RKO (cell line): ENCODE measurements at regions not wholly inside any gene's neighbourhood (a gene's known extent, or its start where the extent isn't known, plus 50 kb on each side); places are given as distances from the start of the nearest gene placed in this dataset.
A peak's percentile ranks its signal among the peaks of the same experiment; 100 is the strongest.
"Not testable (repeated sequence)": the region's sequence is repeated elsewhere in the genome, so short reads cannot be mapped to it uniquely, and the experiment has no call there.

Experiments
- DNase-seq: peaks from one replicate; pipeline ENCODE4 v3.0.0-alpha.2; 2016; ENCODE audit warnings: low spot score

DNA sequence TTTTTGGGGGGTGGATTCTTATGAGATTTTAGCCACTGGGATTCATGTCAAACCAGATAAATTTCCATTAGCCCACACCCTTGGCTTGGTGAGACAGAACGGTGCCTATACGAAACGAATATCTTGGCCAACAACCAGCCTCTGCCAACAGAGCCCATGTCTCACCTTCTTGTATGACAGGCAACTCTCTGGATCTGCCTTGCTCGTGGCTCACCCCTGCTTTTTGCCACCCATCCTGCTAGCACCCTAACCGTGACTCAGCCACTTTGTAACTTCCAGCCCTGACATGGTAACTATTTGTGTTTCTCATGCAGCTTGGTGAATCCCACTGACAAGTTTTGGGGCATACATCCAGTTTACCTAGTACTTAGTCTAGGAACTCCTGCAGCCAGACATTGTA, 457.0 kb downstream of the SPATA31D1 start:
- DNase-seq = no peak

DNA sequence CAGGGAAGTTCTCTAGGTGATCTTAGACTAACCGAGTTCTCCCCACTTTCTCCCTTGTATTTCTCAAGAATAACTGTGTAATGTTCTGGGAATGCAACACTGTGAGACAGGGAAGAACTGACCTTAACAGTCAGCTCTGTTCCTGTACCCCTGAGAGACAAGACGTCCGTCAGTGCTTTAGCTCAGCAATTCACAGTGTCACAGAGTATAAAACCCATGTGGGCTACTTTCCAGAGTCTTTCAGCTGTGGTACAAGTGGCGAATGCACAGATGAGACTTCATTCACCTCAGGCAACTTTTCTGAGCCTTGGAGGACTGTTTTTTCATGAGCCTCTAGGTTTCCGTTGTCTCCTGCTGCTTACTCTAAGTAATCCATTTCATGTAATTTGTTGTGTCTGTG, 458.8 kb downstream of the SPATA31D1 start:
- no peak for DNase-seq

DNA sequence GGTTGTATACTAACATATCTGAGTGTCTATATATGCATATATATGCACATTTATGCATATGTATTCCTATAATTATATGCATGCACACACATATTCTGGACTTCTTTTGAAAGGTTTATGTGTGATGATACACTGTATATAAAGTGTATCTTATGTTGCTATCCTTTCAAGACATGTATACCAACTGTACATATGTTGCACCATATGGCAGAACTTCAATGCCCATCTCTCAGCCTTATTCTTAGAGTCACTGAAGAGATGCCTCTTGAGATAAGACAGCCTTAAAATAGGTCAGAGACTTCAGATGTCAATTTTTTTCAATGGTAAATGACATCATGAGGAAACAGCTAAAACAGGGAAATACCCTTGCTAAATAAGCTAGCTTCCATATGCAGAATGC, 461.4 kb downstream of the SPATA31D1 start:
- DNase-seq = no peak

DNA sequence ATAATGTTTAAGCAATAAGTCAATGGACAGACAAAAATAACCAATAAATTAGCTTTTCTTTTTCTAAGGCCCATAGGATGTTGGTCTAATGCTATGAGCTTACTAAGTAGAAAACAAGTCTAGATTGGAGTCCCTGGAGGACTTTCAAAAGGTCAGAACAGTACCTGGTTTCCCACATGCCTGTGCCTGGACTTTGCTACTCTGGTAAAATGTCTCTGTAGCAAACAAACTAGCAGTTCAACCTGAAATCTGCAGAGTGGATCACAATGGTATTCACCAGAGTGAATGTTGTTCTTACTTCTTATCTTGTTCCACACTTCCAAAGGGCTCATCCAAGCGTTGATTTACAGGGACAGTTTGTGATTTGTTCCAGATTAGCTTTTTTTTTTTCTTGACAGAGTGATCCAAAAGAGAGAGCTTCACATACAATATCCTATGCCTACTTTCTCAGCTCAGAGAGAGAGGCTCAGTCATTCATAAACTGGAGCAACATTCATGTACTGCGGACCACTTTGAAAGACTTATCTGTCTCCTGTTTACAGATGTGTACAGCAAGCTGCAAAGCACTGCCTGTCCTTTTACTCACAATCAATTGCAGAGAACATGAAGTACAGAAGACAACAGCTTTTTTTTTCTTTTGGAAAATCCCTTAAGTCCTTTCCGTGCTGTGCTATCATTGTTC, 466.1 kb downstream of the SPATA31D1 start:
- DNase-seq = no peak

DNA sequence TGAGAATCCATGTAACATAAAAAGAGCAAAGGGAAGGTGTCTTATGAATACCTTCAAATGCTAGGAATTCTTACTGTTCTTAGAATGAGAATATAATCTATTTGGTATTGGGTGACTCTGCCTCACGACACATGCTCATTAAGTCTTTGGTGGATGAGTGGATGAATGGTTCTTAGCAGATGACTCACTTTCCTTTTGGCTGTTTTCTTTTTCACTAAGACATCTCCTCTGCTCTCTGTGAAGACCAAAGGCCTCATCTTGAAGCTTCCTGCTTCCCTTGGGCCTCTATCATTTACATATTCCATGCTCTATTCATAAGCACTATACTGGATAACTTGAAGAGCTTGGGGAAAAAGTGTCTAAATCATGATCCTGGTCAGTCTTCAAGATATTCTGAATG, 468.1 kb downstream of the SPATA31D1 start:
- DNase-seq = peak; percentile 1

DNA sequence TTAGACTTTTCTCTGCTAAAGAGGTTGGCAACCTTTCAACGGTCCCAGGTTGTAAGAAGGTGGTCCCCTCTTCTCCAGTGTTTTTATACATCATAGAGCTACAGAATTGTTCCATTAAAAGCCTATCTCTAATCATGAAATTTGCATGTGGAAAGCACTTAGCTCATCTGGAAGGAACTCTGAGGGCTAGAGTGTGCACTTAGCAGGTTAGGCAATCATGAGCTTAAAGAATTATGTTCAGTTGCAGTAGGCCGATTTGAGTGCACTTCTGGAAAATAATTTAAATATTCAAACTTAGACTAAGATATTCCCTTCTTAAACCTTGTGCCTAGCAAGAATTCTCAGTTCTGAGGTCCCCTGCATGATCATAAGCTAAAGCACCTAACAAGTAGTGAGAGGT, 468.7 kb downstream of the SPATA31D1 start:
- no peak for DNase-seq

DNA sequence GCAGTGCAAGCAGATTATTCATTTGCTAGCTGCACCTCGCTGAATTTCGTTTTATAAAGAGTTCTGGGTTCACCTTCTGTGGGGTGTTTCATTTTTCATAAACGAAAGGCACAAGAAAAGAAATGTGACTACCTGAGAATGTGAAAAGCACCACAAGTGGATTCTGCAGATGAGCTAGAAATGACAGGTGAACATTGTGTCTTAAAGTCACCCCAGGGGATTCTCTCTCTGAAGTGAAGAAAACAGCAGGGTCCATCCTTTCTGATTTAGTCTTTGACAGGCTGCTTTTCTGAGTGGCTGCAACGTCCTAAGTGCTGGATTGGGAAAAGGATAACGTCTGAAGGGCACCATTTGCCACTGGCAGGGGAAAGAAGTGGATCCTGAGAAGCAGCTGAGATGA, 469.3 kb downstream of the SPATA31D1 start:
- DNase-seq = no peak

DNA sequence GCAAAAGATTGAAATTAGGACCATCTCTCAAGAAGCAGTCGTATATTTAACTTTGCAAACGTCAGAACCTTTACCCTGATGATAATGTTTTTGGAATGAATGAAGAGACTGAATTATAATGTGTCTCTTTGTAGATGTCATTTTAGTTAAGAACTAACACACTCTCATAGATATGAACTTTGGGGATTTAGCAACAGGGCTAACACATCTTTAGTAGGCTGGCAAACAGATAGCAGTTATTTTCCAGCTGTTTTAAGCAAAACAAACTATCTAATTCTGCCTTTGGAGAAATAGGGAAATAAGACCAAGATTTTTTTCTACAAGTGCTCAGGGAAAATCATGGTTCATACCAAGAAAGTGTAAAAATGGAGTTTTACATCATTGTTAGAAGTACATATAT, 469.7 kb downstream of the SPATA31D1 start:
- no peak for DNase-seq

DNA sequence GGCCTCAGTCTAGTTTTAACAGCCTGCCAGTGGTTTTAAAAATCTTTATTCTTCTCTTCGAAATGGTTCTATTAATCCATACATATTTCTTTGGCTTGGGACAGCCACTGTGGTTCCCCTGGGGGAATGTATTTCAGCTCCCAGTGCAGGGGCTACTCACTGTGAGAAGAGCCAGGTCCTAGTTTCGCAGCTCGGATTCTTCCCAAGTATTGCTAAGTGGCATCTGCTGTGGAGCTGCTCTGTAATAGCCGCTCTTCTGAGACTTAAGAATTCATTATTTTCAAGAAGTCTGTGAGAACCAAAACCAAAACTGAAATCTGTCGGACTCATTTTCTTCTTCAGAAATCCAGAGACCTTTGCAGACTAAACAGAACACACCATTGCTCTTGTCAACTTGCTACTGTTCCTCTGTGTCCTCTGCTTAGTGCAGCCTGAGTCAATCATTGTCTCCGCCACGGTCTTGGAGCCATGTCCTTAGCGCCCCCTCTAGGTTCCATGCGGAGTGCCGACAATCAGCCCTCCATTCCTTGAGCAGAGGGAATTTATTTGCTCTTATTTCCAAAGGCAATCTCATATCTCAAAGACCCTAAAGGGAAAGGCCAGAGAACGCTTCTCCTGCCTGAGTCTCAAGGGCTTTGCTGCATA, 478.2 kb downstream of the SPATA31D1 start:
- DNase-seq = no peak

DNA sequence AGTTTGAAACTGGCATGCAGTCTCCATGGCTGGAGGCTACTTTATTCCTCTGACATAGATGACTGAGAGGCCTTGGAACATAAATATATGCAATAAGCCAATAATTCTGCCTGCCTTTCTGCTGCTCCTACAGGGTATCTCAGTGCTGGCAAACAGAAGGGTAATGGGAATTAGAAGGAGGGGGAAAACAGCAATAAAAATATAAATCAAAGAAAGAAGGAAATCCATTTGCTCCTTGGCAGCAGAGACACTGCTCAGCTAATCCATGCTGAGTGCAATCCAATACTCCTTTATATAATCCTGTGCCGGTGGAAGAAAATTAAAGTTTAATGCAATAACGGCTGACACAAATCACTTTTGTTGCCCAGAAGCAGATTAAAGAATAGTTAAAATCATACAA, 478.9 kb downstream of the SPATA31D1 start:
- no peak for DNase-seq

DNA sequence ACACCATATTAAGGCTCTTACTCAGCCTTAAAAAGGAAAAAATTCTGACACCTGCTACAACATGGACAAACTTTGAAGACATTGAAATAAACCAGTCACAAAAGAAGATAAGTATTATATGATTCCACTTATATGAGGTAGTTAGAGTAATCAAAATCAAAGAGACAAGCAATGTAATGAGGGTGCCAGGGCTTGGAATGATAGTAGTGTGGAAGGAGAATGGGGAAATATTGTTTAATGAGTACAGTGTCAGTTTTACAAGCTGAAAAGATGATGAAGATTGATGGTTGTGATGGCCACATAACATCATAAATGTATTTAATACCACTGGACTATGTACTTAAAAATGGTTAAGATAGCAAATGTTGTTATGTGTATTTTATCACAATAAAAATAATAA, 485.7 kb downstream of the SPATA31D1 start:
- no peak for DNase-seq

DNA sequence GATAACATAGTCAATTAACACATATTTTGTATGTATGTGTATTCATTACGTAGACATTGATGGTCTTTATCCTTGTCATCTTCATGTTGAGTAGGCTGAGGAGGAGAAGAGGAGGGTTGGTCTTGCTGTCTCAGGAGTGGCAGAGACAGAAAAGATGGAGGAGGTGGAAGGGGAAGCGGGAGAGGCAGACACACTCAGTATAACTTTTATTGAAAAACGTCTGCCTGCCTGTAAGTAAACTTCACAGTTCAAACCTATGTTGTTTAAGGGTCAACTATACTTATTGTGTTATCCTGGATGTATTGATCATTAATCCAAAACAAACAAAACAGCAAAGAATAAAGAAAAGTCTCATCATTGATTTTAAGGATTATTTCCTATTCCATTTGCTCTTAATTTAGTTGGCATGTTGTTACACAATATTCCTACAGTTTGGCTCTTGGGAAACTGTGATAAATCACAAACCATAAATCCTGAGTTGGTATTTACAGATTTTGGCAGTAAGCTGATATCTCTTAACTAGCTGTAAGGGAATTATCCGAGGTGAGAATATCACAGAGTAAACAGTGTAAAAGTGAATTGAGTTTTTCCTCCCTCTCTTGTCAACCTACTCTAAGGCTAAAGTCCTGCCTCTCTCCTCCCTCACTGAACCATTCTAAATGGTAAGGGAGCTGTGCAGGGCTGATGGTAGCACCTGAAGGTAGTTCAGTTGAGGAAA, 487.2 kb downstream of the SPATA31D1 start:
- no peak for DNase-seq

DNA sequence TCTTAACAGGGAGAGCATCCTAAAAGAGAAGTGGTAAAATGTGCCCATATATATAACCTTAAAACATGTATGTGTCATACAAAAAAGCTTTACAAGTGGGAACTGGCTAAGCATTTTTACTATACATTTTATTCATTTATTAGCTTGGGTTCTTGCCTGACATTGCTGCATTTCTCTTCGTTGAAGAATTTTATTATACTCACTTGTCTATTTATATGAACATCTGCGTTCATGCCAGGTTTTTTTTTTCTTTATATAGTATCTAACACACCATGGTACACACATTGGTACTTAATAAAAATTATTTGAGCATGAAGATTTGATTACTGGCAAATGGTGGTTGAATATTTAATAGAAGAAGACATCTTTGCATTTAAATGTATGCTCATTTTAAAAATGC, 492.3 kb downstream of the SPATA31D1 start:
- DNase-seq = no peak

DNA sequence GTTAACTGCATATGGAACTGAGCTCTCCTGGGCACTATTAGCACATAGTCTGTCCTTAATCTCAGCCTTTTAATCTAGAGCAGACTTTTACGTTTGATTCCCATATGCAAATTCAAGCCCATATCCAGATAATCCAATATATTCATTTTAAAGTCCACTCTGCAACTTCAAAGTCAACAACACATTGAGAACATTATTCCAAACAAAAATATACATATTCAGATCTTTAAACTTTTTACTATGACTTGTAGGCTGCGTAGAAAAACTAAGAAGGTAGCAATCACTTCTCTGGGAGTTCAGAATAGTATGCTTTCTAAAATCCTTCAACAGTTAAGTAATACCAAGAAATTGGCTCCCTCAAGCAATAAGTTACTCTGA, 499.4 kb downstream of the SPATA31D1 start:
- no peak for DNase-seq

DNA sequence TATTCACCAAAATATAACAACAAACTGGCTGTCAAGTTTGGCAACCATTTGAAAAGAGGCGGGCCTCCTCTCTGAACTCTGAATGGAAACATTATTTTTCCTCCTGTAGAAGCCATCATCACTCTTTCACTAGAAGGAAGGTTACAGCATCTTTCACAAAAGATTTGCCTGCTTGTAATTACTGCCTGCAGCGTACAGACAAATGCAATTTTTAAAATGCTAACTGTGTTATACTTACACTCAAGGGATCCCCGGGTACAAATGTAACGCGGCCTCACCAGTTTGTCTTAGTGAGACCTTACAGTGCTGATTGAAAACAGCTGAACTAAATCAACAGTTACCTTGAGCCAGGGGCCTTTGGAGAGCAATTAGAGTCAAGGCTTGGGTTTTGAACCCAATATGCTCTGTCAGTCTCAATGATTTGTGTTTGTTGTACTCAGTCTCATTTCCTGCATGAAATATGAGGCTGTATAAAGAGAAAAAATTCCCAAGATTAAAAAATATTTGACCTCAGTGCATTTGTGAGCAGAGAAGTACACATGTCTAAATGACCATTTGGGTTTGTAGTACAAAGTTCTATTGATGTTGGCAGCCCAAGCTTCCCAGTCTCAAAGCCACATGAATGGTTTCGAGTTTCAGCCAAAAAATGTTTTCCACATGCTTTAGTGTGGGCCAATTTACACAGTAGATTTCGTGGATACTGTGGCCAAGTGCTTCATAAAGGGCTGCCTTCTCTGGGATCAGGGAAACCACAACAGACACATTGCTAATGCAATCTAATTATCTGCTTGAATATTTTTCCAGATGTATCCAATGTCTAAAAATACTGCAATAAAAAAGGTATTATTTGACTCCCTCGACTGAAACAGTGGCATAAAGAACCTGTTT, 500.0 kb downstream of the SPATA31D1 start:
- no peak for DNase-seq

DNA sequence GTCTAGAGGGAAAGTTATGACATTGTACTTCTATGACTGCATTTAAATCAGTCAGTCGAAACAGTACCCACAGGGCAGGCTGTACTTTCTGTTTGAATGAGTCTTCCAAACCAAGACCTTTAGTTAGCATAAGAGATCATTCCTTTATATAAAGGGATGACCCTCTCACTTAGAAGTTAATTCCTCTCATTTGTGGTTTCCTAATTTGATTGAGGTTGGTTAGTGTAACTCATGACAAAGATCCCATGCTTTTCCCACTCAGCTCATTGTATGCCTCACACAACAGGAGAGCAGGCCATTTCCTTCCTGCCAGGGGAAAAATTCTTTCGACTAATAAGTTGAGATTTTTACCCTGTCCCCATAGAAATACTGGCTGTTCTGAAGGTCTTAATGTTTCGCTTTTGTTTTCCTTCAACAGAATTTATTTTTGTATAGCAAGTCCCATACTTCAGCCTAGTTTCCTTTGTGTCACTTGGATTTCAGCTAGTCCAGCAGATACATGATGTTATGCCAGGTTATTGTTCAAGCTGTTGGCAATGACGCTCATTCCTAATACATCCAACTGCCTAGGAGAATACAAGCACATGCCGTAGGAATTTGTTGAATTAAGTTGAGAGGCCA, 500.7 kb downstream of the SPATA31D1 start:
- no peak for DNase-seq

DNA sequence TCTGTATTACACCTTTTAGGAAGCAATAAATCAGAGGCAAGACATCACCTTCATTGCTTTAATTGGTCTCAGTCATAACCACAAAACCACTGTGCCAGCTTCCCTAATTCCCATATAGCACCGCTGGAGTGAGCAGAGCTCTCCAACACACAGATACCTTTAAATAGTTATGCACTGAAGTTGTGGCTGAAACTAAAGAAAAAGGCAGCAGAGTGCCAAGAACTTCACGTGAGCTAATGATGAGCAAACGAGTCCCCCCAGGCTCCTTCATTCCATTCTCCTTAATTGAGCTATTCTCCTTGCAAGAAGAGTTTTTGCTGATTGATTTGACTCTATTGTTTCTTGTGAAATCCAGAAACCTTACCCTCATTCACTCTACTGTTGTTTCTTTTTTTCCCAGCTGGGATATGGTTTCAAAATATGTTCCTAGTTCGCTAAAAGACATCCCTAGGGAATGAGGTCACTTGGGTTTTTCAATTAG, 501.5 kb downstream of the SPATA31D1 start:
- DNase-seq = peak; percentile 2

DNA sequence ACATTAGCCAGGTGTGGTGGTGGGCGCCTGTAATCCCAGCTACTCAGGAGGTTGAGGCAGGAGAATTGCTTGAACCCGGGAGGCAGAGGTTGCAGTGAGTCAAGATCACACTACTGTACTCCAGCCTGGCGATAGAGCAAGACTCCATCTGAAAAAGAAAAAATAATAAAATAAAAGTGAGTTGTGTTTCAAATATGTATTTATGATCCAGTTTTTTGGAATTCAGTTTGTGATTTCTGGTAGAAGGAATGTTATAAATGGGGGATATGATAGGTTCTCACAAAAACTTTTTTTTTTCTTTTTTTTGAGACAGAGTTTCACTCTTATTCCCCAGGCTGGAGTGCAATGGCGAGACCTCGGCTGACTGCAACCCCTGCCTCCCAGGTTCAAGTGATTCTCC, 502.2 kb downstream of the SPATA31D1 start:
- DNase-seq = not testable (repeated sequence)

DNA sequence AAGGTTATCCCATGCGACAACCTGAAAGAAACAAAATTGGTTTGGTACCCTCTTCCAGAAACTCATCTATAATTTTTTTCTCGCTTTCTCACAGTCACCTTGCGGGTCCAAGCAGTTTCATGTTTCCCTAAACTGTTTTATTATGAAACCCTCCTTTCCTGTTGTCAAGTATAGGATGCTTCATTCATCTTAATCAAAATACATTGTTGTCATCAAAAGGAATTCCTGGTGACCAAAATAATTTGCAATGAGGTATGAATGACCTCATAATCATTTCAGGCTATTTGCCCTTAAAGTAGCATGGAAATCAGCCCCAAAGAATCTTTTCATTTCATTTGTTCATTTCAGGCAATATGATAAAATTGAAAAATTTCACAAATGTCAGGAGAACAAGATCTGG, 503.0 kb downstream of the SPATA31D1 start:
- DNase-seq = no peak

DNA sequence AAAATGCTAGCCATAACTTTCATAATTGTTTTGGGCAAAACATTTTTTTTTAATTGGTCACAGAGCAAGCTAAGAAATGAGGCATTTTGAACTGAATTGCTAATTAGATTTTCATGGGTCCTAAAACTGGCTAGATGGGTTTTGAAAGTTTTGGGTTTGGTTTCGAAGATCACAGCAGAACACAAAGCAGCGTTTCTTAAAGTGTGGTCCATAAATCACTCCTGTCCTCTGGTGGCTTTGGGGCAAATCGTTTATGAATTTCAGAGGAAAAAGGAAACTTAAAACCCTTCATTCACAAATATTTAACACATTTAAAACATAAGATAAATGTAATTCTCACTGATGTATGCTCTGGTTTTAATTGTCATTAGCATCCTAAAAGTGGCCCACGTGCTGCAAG, 503.7 kb downstream of the SPATA31D1 start:
- DNase-seq = no peak

DNA sequence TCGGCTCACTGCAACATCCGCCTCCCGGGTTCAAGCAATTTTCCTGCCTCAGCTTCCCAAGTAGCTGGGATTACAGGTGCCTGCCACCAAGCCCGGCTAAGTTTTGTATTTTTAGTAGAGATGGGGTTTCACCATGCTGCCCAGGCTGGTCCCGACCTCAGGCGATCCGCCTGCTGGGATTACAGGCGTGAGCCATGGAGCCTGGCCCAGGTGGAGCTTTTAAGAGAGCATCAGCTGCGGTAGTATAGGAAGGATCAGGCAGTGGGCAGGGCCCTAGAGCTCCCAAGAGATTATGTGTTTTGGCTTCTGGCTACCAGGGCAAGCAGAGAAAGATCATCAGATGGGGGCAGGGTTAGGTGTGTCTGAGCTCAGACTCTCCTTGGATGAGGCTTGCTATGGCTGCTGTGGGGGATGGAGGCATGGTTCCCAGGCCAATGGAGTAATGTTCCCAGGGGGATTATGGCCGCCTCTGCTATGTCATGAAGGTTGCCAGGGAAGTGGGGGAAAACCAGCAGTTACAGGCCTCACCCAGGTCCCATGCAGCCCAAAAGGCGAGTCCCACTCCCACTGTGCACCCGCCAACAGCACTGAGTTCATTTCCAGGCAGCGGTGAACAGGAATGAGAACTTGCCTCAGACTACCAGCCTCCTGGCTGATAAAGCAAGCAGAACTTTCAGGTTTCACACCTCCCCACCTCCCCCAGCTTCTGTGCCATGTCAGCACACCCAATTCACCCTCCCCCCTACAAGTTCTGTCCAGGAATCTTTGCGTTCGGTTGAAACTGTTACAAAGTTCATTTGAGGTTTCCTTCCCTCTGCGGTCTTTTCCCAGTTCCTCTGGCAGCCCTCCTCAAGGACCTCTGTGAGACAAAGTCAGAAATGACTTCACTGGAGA, 507.6 kb downstream of the SPATA31D1 start:
- DNase-seq = no peak
